Lung (tissue), 11 donors: ENCODE measurements at regions not wholly inside any gene's neighbourhood (a gene's known extent, or its start where the extent isn't known, plus 50 kb on each side); places are given as distances from the start of the nearest gene placed in this dataset.

Experiments
- ATAC-seq: fragments of 200-7000 bp; cut with Tn5 transposase; one replicate; pipeline ENCODE4 v1.9.1; 2020; ENCODE audit warnings: moderate number of reproducible peaks; ENCODE audit not compliant: insufficient read depth, low FRiP score
- DNase-seq, 3 donors: peaks; one replicate each; pipeline ENCODE4 v3.0.0-alpha.2; 2013 to 2017
- H3K27ac ChIP-seq, 2 donors: one replicate each; pipeline ENCODE4 v1.5.1; 2013; ENCODE audit warnings: mild to moderate bottlenecking in 2 of 2, moderate library complexity in 2 of 2, control low read depth in 1 of 2, inconsistent platforms in 1 of 2, low read depth in 1 of 2, low read length in 1 of 2
- H3K27me3 ChIP-seq, 3 donors: one replicate each; pipeline ENCODE4 v1.5.1; 2013; ENCODE audit warnings: low read length in 2 of 3; ENCODE audit not compliant: control insufficient read depth in 3 of 3, insufficient read depth in 3 of 3
- H3K36me3 ChIP-seq, 4 donors: one replicate each; pipeline ENCODE4 v1.5.1; 2013; ENCODE audit warnings: low read length in 4 of 4, mild to moderate bottlenecking in 1 of 4, moderate library complexity in 1 of 4; ENCODE audit not compliant: control insufficient read depth in 4 of 4, insufficient read depth in 4 of 4
- H3K4me1 ChIP-seq, 5 donors: one replicate each; pipeline ENCODE4 v1.5.1; 2013; ENCODE audit warnings: low read length in 5 of 5, mild to moderate bottlenecking in 2 of 5, moderate library complexity in 1 of 5; ENCODE audit not compliant: control insufficient read depth in 5 of 5, insufficient read depth in 5 of 5
- H3K4me3 ChIP-seq: one replicate; pipeline ENCODE4 v1.5.1; 2013; ENCODE audit warnings: mild to moderate bottlenecking, control low read depth, moderate library complexity
- H3K9ac ChIP-seq, 2 donors: one replicate each; pipeline ENCODE4 v1.5.1; 2013; ENCODE audit warnings: low read length in 2 of 2, control low read depth in 1 of 2; ENCODE audit not compliant: insufficient read depth in 1 of 2
- H3K9me3 ChIP-seq, 4 donors: one replicate each; pipeline ENCODE4 v1.5.1; 2013; ENCODE audit warnings: low read length in 3 of 4, mild to moderate bottlenecking in 1 of 4, moderate library complexity in 1 of 4; ENCODE audit not compliant: control insufficient read depth in 4 of 4, insufficient read depth in 3 of 4
- WGBS, 2 donors: extraction: QIAGEN DNeasy Blood & Tissue Kit; methylation state at CpG; one replicate each; pipeline ENCODE4 v1.1.7; 2013; 5-methylcytosine and 5-hydroxymethylcytosine counted together
- TF ChIP-seq, protein P1 (sequence below): IDR thresholded peaks from 2 replicates; pipeline ENCODE4 v1.5.1; 2012; ENCODE audit warnings: mild to moderate bottlenecking; ENCODE audit errors: control extremely low read depth, extremely low read depth
- donor health status: control.
- donor health status: control.
- donor health status: Bipolar disorder and iron deficiency.
- donor health status: healthy.
- donor health status: DM: yes; HTN: yes; CAD: no.

DNA sequence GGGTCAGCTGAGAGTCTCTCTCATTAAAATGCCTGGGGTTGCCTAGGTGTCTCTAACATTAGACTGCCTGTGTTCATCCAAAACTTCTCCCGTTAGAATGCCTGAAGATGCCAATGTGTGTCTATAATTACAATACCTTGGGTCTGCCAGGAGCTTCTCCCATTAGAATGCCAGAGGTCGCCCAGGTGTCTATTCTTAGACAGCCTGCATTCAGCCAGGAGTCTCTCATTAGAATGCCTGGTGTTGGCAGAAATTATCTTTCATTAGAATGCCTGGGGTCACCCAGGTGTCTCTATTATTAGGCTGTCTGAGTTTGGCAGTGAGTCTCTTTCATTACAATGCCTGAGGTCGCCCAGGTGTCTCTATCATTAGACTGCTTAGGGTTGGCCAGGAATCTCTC is 1560.2 kb downstream of the UQCRFS1 start:
- H3K9me3 ChIP-seq, result peaks cover 0 to 43% (median 10%) of the 10 kb centered on the region in 4 donors
- ATAC-seq, result no peak

DNA sequence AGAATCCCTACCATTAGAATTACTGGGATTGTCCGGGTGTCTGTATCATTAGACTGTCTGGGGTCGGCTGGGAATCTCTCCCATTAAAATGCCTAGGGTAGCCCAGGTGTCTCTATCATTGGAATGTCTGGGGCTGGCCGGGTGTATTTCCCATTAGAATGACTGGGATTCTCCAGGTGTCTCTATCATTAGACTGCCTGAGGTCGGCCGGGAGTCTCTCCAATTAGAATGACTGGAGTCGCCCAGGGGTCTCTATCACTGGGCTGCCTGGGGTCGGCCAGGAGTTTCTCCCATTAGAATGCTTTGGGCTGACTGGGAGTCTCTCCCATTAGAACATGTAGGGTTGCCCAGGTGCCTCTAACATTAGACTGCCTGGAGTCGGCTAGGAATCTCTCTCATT is 1560.7 kb downstream of the UQCRFS1 start:
- DNase-seq, result no peak
- H3K4me1 ChIP-seq, result peaks cover 0 to 6% (median 0%) of the 10 kb centered on the region in 5 donors
- H3K9me3 ChIP-seq, result peaks cover 0 to 39% (median 9%) of the 10 kb centered on the region in 4 donors
- TF ChIP-seq, protein P1, sequence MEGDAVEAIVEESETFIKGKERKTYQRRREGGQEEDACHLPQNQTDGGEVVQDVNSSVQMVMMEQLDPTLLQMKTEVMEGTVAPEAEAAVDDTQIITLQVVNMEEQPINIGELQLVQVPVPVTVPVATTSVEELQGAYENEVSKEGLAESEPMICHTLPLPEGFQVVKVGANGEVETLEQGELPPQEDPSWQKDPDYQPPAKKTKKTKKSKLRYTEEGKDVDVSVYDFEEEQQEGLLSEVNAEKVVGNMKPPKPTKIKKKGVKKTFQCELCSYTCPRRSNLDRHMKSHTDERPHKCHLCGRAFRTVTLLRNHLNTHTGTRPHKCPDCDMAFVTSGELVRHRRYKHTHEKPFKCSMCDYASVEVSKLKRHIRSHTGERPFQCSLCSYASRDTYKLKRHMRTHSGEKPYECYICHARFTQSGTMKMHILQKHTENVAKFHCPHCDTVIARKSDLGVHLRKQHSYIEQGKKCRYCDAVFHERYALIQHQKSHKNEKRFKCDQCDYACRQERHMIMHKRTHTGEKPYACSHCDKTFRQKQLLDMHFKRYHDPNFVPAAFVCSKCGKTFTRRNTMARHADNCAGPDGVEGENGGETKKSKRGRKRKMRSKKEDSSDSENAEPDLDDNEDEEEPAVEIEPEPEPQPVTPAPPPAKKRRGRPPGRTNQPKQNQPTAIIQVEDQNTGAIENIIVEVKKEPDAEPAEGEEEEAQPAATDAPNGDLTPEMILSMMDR, result no peak
- no peaks in the 10 kb centered on the region for H3K36me3 ChIP-seq
- WGBS, 2 donors, result 80 to 85% methylated on average over 8 of the region's 8 CpGs
- H3K27me3 ChIP-seq, result no peaks in the 10 kb centered on the region
- H3K4me3 ChIP-seq, result no peak overlapping the region
- ATAC-seq, result no peak
- H3K9ac ChIP-seq, result no peak overlapping the region
- no peak overlapping the region for H3K27ac ChIP-seq

More for the DNA sequence above, 1560.2 kb downstream of the UQCRFS1 start:
- no peak overlapping the region for H3K9ac ChIP-seq
- H3K4me1 ChIP-seq, result peaks cover 0 to 6% (median 0%) of the 10 kb centered on the region in 5 donors
- H3K27ac ChIP-seq, result no peak overlapping the region
- no peak overlapping the region for H3K4me3 ChIP-seq
- no peak for DNase-seq
- H3K36me3 ChIP-seq, result no peaks in the 10 kb centered on the region
- TF ChIP-seq, protein P1, result no peak
- 52 to 54% methylated on average over 3 of the region's 3 CpGs for WGBS, 2 donors
- no peaks in the 10 kb centered on the region for H3K27me3 ChIP-seq

DNA sequence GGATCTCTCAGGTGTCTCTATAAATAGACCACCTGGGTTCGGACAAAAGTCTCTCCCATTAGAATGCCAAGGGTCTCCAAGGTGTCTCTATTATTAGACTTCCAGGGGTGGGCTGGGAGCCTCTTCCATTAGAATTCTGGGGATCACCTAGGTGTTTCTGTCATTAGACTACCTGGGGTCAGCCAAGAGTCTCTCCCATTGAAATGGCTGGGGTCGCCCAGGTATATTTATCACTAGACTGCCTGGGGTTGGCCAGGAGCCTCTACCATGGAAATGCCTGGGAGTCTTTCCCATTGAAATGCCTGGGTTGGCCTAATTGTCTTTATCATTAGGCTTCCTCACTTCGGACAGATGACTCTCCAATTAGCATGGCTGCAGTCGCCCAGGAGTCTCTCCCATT is 1565.5 kb downstream of the UQCRFS1 start:
- H3K9me3 ChIP-seq, result peaks cover 0 to 21% (median 4%) of the 10 kb centered on the region in 4 donors
- no peak for DNase-seq
- no peaks in the 10 kb centered on the region for H3K27me3 ChIP-seq
- TF ChIP-seq, protein P1, result no peak
- no peak overlapping the region for H3K9ac ChIP-seq
- no peaks in the 10 kb centered on the region for H3K4me1 ChIP-seq
- 80 to 83% methylated on average over 4 of the region's 4 CpGs for WGBS, 2 donors
- ATAC-seq, result no peak
- no peak overlapping the region for H3K27ac ChIP-seq
- H3K4me3 ChIP-seq, result no peak overlapping the region
- no peaks in the 10 kb centered on the region for H3K36me3 ChIP-seq

DNA sequence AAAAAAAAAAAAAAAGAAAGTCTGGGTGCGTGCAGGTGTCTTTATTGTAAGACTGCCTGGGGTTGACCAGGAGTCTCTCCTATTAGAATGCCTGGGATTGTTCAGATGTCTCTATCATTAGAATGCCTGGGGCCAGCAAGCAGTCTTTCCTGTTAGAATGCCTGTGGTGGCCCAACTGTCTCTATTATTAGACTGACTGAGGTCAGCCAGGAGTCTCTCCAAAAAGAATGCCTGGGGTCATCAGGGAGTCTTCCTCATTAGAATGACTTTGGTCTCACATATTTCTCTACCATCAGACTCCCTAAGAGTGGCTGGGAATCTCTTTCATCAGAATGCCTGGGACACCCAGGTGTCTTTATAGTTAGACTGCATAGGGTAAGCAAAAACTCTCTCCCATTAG is 1577.5 kb downstream of the UQCRFS1 start:
- DNase-seq, result no peak
- WGBS, 2 donors, result 94 to 100% methylated on average over 1 of the region's 1 CpG

More for the DNA sequence above, 1577.5 kb downstream of the UQCRFS1 start:
- no peak overlapping the region for H3K4me3 ChIP-seq
- ATAC-seq, result no peak
- no peaks in the 10 kb centered on the region for H3K27me3 ChIP-seq
- no peaks in the 10 kb centered on the region for H3K4me1 ChIP-seq
- H3K9me3 ChIP-seq, result peaks cover 0 to 24% (median 12%) of the 10 kb centered on the region in 4 donors
- TF ChIP-seq, protein P1, result no peak
- H3K27ac ChIP-seq, result no peak overlapping the region
- no peak overlapping the region for H3K9ac ChIP-seq
- H3K36me3 ChIP-seq, result no peaks in the 10 kb centered on the region
